Stomach (tissue), 8 donors: ENCODE measurements at regions not wholly inside any gene's neighbourhood (a gene's known extent, or its start where the extent isn't known, plus 50 kb on each side); places are given as distances from the start of the nearest gene placed in this dataset.

Experiments used
- DNase-seq, 2 donors: peaks; one replicate each; pipeline versions ENCODE4 v3.0.0 to v3.0.0-alpha.2; 2013 to 2019
- H3K27ac ChIP-seq, 5 donors: fragments of 200-600 bp in 4 of 5; sonication (generic) in 4 of 5; one replicate each; pipeline ENCODE4 v1.5.1; 2013 to 2019; ENCODE audit warnings: mild to moderate bottlenecking in 1 of 5, moderate library complexity in 1 of 5
- H3K27me3 ChIP-seq, 3 donors: fragments of 200-600 bp; sonication (generic); one replicate each; pipeline ENCODE4 v1.5.1; 2017 to 2019; ENCODE audit warnings: mixed run types in 1 of 3
- H3K36me3 ChIP-seq, 4 donors: fragments of 200-600 bp; sonication (generic); 1 replicate in 3 of 4; 2 replicates in 1 of 4; pipeline ENCODE4 v1.5.1; 2016 to 2019
- H3K4me1 ChIP-seq, 4 donors: fragments of 200-600 bp; sonication (generic); one replicate each; pipeline ENCODE4 v1.5.1; 2016 to 2019
- H3K4me3 ChIP-seq, 4 donors: fragments of 200-600 bp; sonication (generic) in 3 of 4; one replicate each; pipeline ENCODE4 v1.5.1; 2016 to 2019; ENCODE audit warnings: mild to moderate bottlenecking in 1 of 4
- H3K9me3 ChIP-seq, 4 donors: fragments of 200-600 bp; sonication (generic); one replicate each; pipeline ENCODE4 v1.5.1; 2016 to 2019
- CTCF ChIP-seq, 7 experiments: fragments of 450-650 bp in 4 of 7; fragments of 200-600 bp in 3 of 7; sonication (generic) in 3 of 7; IDR thresholded peaks; one replicate each; pipeline ENCODE4 v1.5.1; 2016 to 2019; ENCODE audit warnings: antibody characterized with exemption in 7 of 7, control low read depth in 2 of 7, mild to moderate bottlenecking in 1 of 7
- EP300 ChIP-seq: sonication (generic); formaldehyde crosslinking; IDR thresholded peaks from one replicate; pipeline ENCODE4 v1.6.1; 2017; ENCODE audit warnings: antibody characterized with exemption
- POLR2A ChIP-seq, 4 donors: fragments of 450-650 bp; IDR thresholded peaks; one replicate each; pipeline ENCODE4 v1.6.1; 2016; ENCODE audit warnings: antibody characterized with exemption in 4 of 4, control low read depth in 2 of 4, mild to moderate bottlenecking in 1 of 4, moderate library complexity in 1 of 4
- POLR2AphosphoS5 ChIP-seq, 3 donors: sonication (generic); formaldehyde crosslinking; IDR thresholded peaks; one replicate each; pipeline ENCODE4 v1.6.1; 2016; ENCODE audit warnings: antibody characterized with exemption in 3 of 3
- WGBS, 5 donors: extraction: QIAGEN DNeasy Blood & Tissue Kit in 3 of 5; methylation state at CpG; one replicate each; pipeline versions ENCODE4 v1.1.5 to v1.1.7; 2013 to 2018; 5-methylcytosine and 5-hydroxymethylcytosine counted together
- intact Hi-C: fragments of 100-400 bp; cut with DNase I; formaldehyde crosslinking; loops from one replicate; pipeline ENCODE4 v1.15.1; 2023; ENCODE audit warnings: low total_unique reads
- donor health status: healthy with polysubstance abuse.
- donor health status: Bipolar disorder and iron deficiency.
- donor health status: healthy.

- no peaks in the 10 kb centered on the region for H3K27me3 ChIP-seq
- no peaks in the 10 kb centered on the region for H3K4me1 ChIP-seq
- no peaks in the 10 kb centered on the region for H3K36me3 ChIP-seq
- intact Hi-C loops = no loop called here
- H3K27ac ChIP-seq = no peak overlapping the region
- H3K4me3 ChIP-seq = no peak overlapping the region
- peaks cover 0 to 4% (median 0%) of the 10 kb centered on the region in 4 donors for H3K9me3 ChIP-seq
- TF ChIP-seq POLR2AphosphoS5 (IDR thresholded peaks at IDR 0.05) (no peak), CTCF (IDR thresholded peaks at IDR 0.05) (no peak), POLR2A (IDR thresholded peaks at IDR 0.05) (no peak), EP300 (no peak)
- no peak for DNase-seq
Observed at GRCh38 chr14:82635915-82636314, 1102.3 kb upstream of the SEL1L start.

- TF ChIP-seq EP300 = no peak
- no peak for TF ChIP-seq CTCF (IDR thresholded peaks at IDR 0.05)
- TF ChIP-seq POLR2AphosphoS5 (IDR thresholded peaks at IDR 0.05) = no peak
- no peak for TF ChIP-seq POLR2A (IDR thresholded peaks at IDR 0.05)
- H3K36me3 ChIP-seq = no peaks in the 10 kb centered on the region
- no peak for DNase-seq
- H3K4me3 ChIP-seq = no peak overlapping the region
- H3K9me3 ChIP-seq = peaks cover 0 to 4% (median 0%) of the 10 kb centered on the region in 4 donors
- no peaks in the 10 kb centered on the region for H3K4me1 ChIP-seq
- H3K27me3 ChIP-seq = no peaks in the 10 kb centered on the region
- intact Hi-C loops = no loop called here
- no peak overlapping the region for H3K27ac ChIP-seq
Observed at GRCh38 chr14:82636426-82636825, 1102.8 kb upstream of the SEL1L start.

DNA sequence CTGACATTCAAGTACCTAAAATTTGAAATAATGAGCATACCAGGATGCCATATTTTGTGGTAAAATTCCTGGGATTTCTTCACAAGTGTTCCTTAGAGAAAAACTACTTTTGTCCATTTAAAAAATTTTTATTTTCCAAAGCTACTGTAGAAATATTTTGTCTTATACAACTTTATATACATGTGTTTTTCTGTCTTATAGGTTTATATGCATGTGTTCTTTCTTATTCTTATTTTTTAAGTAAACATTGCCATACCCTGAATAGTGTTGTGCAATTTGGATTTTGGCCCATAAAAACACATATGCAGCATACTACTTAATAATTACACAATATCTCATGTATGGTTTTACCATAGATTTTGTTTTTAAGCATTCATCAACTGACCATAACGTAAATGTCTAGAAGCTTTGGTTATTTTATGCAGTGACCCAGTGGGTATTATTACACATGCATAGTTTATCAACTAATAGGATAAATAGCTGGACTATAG is 1107.4 kb upstream of the SEL1L start:
- no peaks in the 10 kb centered on the region for H3K9me3 ChIP-seq
- DNase-seq = no peak
- H3K4me1 ChIP-seq = no peaks in the 10 kb centered on the region
- H3K4me3 ChIP-seq = no peak overlapping the region
- H3K27me3 ChIP-seq = no peaks in the 10 kb centered on the region
- H3K27ac ChIP-seq = no peak overlapping the region
- TF ChIP-seq CTCF (IDR thresholded peaks at IDR 0.05) = no peak
- no peak for TF ChIP-seq POLR2AphosphoS5 (IDR thresholded peaks at IDR 0.05)
- no peak for TF ChIP-seq POLR2A (IDR thresholded peaks at IDR 0.05)
- TF ChIP-seq EP300 = no peak
- intact Hi-C loops = no loop called here
- H3K36me3 ChIP-seq = no peaks in the 10 kb centered on the region
- WGBS, 5 donors = 68 to 80% (median 73%) methylated on average over 1 of the region's 1 CpG

DNA sequence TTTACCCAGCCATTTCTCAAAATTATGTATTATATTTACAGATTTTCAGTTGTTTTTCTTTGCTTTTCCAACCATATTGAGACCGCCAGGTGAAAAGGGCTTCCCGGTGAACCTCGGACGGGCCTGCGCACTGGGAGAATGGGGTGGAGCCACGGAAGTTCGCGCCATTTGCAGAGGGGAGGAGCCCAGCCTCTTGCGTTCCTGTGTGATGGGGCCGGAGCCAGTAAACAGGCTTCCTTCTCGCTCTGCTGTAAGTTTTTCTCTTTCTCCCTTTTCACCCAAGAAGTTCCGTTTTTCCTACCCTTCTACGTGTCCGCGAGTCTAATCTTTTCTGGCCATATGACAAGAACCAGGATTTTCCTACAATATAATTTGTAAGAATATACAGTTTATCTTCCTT is 1108.8 kb upstream of the SEL1L start:
- no peaks in the 10 kb centered on the region for H3K36me3 ChIP-seq
- H3K9me3 ChIP-seq = no peaks in the 10 kb centered on the region
- intact Hi-C loops = no loop called here
- 64 to 90% (median 84%) methylated on average over 15 of the region's 15 CpGs for WGBS, 5 donors
- H3K4me3 ChIP-seq = no peak overlapping the region
- H3K4me1 ChIP-seq = no peaks in the 10 kb centered on the region
- TF ChIP-seq POLR2AphosphoS5 (IDR thresholded peaks at IDR 0.05) (no peak), EP300 (no peak), CTCF (IDR thresholded peaks at IDR 0.05) (no peak), POLR2A (IDR thresholded peaks at IDR 0.05) (no peak)
- DNase-seq = peak in 1 of 2 donors; percentile 61
- no peak overlapping the region for H3K27ac ChIP-seq
- no peaks in the 10 kb centered on the region for H3K27me3 ChIP-seq
